ENCODE measurements at regions not wholly inside any gene's neighbourhood (a gene's known extent, or its start where the extent isn't known, plus 50 kb on each side); places are given as distances from the start of the nearest gene placed in this dataset.

GRCh38 chr6:92026878-92027277 is 1392.5 kb downstream of the EPHA7 start:
- intact Hi-C loops (cut with micrococcal nuclease; ENCODE audit: unreplicated experiment) (no loop called here), in situ Hi-C loops (cut with MboI) (no loop called here)
- ChIA-PET RAD21 (ENCODE audit: unreplicated experiment) (no interaction called here), POLR2A (no interaction called here), SMC1A (ENCODE audit: uncharacterized antibody, unreplicated experiment) (no interaction called here), CTCF (no interaction called here)
- Histone ChIP-seq H3K79me2 (ENCODE audit: control insufficient read depth, insufficient read depth, low read length) (no peaks in the 10 kb centered on the region), H3K9ac (ENCODE audit: control insufficient read depth, insufficient read depth, low read length) (no peak overlapping the region), H3K4me1 (ENCODE audit: control insufficient read depth, insufficient read depth, low read length) (no peaks in the 10 kb centered on the region), H3K4me3 (no peak overlapping the region), H3K27ac (ENCODE audit: control insufficient read depth, insufficient read depth) (no peak overlapping the region), H2AFZ (ENCODE audit: control insufficient read depth, low read depth, low read length) (no peak overlapping the region), H3K4me2 (ENCODE audit: control insufficient read depth, insufficient read depth) (no peak overlapping the region), H3K36me3 (ENCODE audit: control insufficient read depth in 2 of 2, insufficient read depth in 2 of 2, low read length in 1 of 2) (no peaks in the 10 kb centered on the region), H3K9me3 (replicated peaks; ENCODE audit: control insufficient read depth, insufficient read depth, low read length) (no peaks in the 10 kb centered on the region), H4K20me1 (ENCODE audit: control insufficient read depth, insufficient read depth) (no peaks in the 10 kb centered on the region), H3K27me3 (replicated peaks in 1 of 2; ENCODE audit: control insufficient read depth in 2 of 2, insufficient read depth in 2 of 2, low read length in 1 of 2) (no peaks in the 10 kb centered on the region)
- no TSS peak for BruUV-seq (replicated peaks)
- ATAC-seq (no peak), FAIRE-seq (no peak), DNase-seq (ENCODE audit: low read depth, low spot score) (no peak)
- TF ChIP-seq JUNB (IDR thresholded peaks at IDR 0.05): no peak
- TF ChIP-seq MTA3 (IDR thresholded peaks at IDR 0.05; ENCODE audit: borderline replicate concordance, low read length): no peak
- TF ChIP-seq MYB (IDR thresholded peaks at IDR 0.05; ENCODE audit: borderline replicate concordance, low read depth, low read length): no peak
- no peak for TF ChIP-seq CUX1 (IDR thresholded peaks at IDR 0.05; ENCODE audit: insufficient replicate concordance, low read depth, low read length)
- 62% methylated on average over 1 of the region's 1 CpG for WGBS (ENCODE audit: insufficient coverage, insufficient replicate concordance, low lambda C conversion rate, missing lambda C conversion rate)

Measured in GM12878 (cell line).